Nephron progenitor cell (in vitro differentiated cells): ENCODE measurements at regions not wholly inside any gene's neighbourhood (a gene's known extent, or its start where the extent isn't known, plus 50 kb on each side); places are given as distances from the start of the nearest gene placed in this dataset.

ENCODE experiments used
- DNase-seq: peaks from one replicate; pipeline ENCODE4 v3.0.0; 2021
- H3K27ac Mint-ChIP-seq: 2 replicates; pipeline ENCODE4 v1.8.0; 2021; ENCODE audit warnings: mild to moderate bottlenecking, moderate library complexity, mixed read lengths
- H3K27me3 Mint-ChIP-seq: 2 replicates; pipeline ENCODE4 v1.8.0; 2021; ENCODE audit warnings: mild to moderate bottlenecking, low read depth, mixed read lengths; ENCODE audit not compliant: poor library complexity
- H3K36me3 Mint-ChIP-seq: 2 replicates; pipeline ENCODE4 v1.8.0; 2021; ENCODE audit warnings: low read depth, mixed read lengths
- H3K4me1 Mint-ChIP-seq: 2 replicates; pipeline ENCODE4 v1.8.0; 2021; ENCODE audit warnings: mixed read lengths
- H3K4me3 Mint-ChIP-seq: 2 replicates; pipeline ENCODE4 v1.8.0; 2021; ENCODE audit warnings: mild to moderate bottlenecking, moderate library complexity, mixed read lengths
- H3K9me3 Mint-ChIP-seq: 2 replicates; pipeline ENCODE4 v1.8.0; 2021; ENCODE audit warnings: mild to moderate bottlenecking, moderate library complexity, mixed read lengths
- TF ChIP-seq, protein P1 (sequence below): fragments of 200-600 bp; sonication (generic); IDR thresholded peaks from 2 replicates; pipeline ENCODE4 v1.5.0; 2021; ENCODE audit warnings: antibody characterized with exemption

- Mint-ChIP-seq H3K4me3 (no peak overlapping the region), H3K4me1 (no peaks in the 10 kb centered on the region), H3K27ac (no peak overlapping the region), H3K36me3 (peaks cover 19% of the 10 kb centered on the region), H3K9me3 (peaks cover 20% of the 10 kb centered on the region), H3K27me3 (peaks cover 5% of the 10 kb centered on the region)
- TF ChIP-seq, protein P1, sequence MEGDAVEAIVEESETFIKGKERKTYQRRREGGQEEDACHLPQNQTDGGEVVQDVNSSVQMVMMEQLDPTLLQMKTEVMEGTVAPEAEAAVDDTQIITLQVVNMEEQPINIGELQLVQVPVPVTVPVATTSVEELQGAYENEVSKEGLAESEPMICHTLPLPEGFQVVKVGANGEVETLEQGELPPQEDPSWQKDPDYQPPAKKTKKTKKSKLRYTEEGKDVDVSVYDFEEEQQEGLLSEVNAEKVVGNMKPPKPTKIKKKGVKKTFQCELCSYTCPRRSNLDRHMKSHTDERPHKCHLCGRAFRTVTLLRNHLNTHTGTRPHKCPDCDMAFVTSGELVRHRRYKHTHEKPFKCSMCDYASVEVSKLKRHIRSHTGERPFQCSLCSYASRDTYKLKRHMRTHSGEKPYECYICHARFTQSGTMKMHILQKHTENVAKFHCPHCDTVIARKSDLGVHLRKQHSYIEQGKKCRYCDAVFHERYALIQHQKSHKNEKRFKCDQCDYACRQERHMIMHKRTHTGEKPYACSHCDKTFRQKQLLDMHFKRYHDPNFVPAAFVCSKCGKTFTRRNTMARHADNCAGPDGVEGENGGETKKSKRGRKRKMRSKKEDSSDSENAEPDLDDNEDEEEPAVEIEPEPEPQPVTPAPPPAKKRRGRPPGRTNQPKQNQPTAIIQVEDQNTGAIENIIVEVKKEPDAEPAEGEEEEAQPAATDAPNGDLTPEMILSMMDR, result no peak
- DNase-seq, result no peak
Observed at GRCh38 chr1:178621822-178622221, 103.2 kb upstream of the RALGPS2 start.

DNA sequence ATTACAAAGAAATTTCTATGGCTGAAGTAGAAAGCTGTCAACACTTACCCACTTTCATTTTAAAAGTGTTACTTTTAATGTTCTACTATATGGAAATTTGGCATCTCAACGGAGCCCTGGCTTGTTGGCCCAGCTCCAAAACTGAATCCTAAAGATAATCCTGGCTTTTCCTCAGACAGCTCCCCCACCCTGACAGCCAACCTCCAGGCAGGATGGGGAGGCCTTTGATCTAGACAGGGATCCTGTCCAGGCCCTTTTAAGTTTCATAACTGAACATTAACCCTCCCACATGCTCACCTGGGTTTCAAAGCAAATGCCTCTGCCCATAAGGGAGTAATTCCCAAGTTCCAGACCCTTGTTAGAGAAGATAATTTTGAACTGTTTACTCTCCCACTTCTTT, 99.3 kb upstream of the RALGPS2 start:
- TF ChIP-seq, protein P1, result no peak
- peaks cover 2% of the 10 kb centered on the region for H3K27me3 Mint-ChIP-seq
- no peak for DNase-seq
- H3K36me3 Mint-ChIP-seq, result peaks cover 6% of the 10 kb centered on the region
- peak overlapping the region; percentile 34 for H3K27ac Mint-ChIP-seq
- peaks cover 7% of the 10 kb centered on the region for H3K4me1 Mint-ChIP-seq
- H3K4me3 Mint-ChIP-seq, result no peak overlapping the region
- peaks cover 6% of the 10 kb centered on the region for H3K9me3 Mint-ChIP-seq

- peaks cover 4% of the 10 kb centered on the region for H3K36me3 Mint-ChIP-seq
- H3K27me3 Mint-ChIP-seq, result peaks cover 2% of the 10 kb centered on the region
- H3K9me3 Mint-ChIP-seq, result peaks cover 1% of the 10 kb centered on the region
Observed at GRCh38 chr1:178627037-178627436, 98.0 kb upstream of the RALGPS2 start.

GRCh38 chr1:178628637-178629251, 96.3 kb upstream of the RALGPS2 start:
- peaks cover 4% of the 10 kb centered on the region for H3K36me3 Mint-ChIP-seq

More at GRCh38 chr1:178627037-178627436, 98.0 kb upstream of the RALGPS2 start:
- TF ChIP-seq, protein P1, result no peak
- Mint-ChIP-seq H3K4me3 (no peak overlapping the region), H3K4me1 (peaks cover 8% of the 10 kb centered on the region), H3K27ac (no peak overlapping the region)
- DNase-seq, result no peak

DNA sequence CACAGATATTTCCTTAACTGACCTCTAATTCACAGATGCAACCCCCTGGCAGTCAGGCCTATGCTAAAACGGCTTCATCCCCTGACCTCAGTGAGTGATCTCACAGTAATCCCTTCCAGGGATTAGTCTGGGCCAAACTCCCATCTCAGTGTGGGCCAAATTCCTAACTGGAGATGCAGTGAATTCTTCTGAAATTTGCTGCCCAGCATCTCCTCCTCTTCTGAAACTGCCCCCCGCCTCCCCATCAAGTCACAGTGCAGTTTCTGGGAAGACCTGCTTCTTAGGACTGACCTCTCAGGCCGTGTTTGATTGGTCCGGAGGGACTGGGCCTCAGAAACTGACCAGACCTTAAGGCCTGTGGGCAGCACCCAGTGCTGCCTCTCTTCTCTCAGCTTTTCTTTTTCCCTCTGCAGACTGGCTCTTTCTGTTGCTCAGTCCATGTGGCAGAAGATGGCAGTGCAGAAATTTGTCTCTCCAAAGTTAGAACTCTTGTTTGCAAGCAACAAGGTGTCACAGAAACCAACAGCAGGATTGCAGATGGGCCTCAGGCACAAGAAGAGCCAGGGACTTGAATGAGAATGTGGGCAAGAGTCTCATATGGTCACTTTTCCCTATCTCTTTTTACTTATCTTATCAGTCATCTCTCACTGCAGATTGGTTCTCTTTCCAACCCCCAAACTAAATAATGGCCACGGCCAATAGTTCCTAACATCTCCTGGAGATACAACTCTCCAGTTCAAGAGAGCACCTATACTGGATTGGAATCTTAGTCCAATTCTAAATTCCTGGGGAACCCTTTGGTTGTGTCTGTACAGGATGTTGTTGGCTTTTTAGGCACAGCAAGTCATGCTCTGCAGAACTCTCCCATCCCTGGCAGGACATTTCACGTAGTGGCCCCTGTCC, 95.5 kb upstream of the RALGPS2 start:
- peak overlapping the region; percentile 57 for H3K27ac Mint-ChIP-seq
- no peak for DNase-seq

More at GRCh38 chr1:178628637-178629251, 96.3 kb upstream of the RALGPS2 start:
- TF ChIP-seq, protein P1, result no peak
- Mint-ChIP-seq H3K4me1 (peaks cover 25% of the 10 kb centered on the region), H3K27ac (no peak overlapping the region), H3K4me3 (no peak overlapping the region), H3K27me3 (peaks cover 2% of the 10 kb centered on the region), H3K9me3 (peaks cover 3% of the 10 kb centered on the region)
- DNase-seq, result no peak

More for the DNA sequence above, 95.5 kb upstream of the RALGPS2 start:
- peaks cover 4% of the 10 kb centered on the region for H3K36me3 Mint-ChIP-seq
- H3K4me3 Mint-ChIP-seq, result no peak overlapping the region
- H3K4me1 Mint-ChIP-seq, result peaks cover 31% of the 10 kb centered on the region
- peaks cover 3% of the 10 kb centered on the region for H3K9me3 Mint-ChIP-seq
- TF ChIP-seq, protein P1, result no peak
- peaks cover 2% of the 10 kb centered on the region for H3K27me3 Mint-ChIP-seq
